Left renal cortex interstitium (tissue), 4 donors: ENCODE measurements at regions not wholly inside any gene's neighbourhood (a gene's known extent, or its start where the extent isn't known, plus 50 kb on each side); places are given as distances from the start of the nearest gene placed in this dataset.
"Not testable (repeated sequence)": the region's sequence is repeated elsewhere in the genome, so short reads cannot be mapped to it uniquely, and the experiment has no call there.

Experiments
- DNase-seq, 4 donors: peaks; one replicate each; pipeline ENCODE4 v3.0.0-alpha.2; 2013; ENCODE audit warnings: low read depth in 4 of 4, low spot score in 2 of 4, missing footprints in 1 of 4

DNA sequence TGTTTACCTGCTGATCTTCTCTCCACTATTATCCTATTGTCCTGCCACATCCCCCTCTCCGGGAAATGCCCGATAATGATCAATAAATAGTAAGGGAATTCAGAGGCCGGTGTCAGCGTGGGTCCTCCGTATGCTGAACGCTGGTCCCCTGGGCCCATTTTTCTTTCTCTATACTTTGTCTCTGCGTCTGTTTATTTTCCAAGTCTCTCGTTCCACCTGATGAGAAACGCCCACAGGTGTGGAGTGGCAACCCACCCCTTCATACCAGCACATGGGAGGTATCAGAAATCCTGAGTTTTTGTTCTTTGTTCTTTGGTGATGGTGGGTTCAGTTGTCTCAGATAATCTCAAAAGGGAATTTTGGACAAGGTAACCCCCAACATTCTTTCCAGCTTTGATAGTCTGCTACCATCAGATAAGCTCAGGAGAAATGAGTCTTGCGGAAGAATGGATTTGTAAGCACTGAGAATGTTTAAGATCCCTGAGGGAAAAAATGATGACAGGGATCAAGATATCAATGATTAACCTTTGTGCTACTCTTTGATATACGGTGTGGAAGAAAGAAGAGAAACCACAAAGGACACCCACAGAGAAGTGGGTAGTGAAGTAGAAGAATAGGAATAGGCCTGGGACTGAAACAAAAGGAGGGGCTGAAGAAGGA lies 117.9 kb downstream of the CEP44 start:
- DNase-seq: no peak

GRCh38 chr4:174400603-174401302 lies 117.0 kb downstream of the CEP44 start:
- not testable (repeated sequence) for DNase-seq

DNA sequence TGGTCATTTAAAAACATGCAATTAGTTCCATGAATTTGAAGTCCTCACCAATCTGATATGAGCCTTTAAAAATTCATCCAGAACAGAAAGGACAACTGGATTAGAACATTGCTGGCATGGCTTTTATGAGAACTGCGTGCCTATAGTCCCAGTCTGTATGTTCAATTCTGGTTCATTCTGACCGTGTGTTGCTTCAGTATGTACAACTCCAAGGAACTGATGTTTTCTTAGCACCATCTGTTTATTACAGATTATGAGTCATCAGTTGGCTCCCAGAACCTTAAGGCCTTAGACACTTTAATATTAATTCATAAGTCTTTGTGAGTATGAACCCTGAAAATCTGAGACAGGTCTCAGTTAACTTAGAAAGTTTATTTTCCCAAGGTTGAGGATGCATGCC lies 115.0 kb downstream of the CEP44 start:
- DNase-seq: no peak

DNA sequence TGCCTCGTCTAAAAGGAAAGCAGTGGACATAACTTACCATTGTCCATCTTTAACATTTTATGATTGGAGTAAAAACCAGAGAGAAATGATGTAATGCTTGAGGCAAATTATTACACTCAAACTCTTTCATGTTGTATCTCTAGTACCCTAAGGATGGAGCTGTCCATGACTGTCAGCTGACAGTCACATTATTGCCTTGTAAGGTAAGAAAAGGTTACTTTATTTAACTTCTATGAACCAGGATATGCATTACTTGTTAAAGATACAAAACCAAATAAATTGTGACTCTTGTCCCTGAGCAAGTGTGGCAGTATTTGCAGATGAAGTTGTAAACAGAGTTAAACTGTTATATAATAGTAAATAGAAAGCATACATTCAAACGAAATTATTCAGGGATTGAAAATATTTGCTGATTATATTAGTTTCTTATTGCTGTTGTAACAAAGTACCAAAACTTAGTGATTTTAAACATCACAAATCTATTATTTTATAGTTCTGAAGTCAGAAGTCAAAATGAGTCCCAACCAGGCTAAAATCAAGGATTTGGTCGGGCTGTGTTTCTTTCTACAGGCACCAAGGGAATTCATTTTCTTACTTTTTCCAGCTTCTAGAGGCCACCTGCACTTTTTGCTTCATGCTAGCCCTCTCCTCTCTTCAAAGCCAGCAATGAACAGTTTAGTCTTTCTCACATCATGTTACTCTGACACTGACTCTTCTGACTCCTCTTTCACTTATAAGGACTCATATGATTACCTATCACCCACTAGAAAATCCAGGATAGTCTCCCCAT lies 113.8 kb downstream of the CEP44 start:
- DNase-seq: no peak

DNA sequence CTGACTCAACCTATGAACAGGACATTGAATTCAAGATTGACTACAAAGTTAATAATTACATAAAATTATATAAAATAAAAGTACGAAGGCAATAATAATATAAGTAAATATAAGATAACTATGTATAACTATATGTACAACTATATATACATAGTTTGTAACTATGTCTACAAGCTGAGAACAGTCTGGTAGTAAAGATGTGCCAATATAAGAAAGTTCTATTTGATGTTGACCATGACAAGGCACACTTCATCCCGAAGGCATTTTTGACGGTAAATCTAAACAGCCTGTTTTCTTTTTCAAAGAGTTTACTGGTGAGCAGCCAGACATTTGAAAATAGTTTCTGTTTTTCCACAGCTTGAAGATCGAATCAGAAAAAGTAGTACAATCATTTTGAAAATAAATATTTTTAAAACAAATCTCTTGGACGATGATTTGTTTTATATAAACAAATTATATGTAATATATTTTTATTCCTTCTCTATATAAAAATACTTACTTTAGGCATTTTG lies 112.9 kb downstream of the CEP44 start:
- DNase-seq: no peak

DNA sequence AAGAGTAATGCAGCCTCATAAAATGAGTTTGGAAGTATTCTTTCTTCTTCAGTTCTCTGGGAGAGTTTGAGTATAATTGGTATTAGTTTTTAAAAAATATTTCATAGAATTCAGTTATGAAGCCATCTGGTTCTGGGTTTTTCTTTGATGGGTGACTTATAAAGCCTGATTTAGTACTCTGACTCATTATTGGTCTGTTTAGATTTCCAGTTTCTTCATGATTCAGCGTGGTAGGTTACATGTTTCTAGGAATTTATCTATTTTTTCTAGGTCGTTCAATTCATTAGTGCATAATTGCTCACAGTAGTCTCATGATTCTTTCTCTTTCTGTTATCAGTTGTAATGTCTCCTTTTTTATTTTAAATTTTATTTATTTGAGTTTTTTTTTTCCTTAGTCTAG lies 111.2 kb downstream of the CEP44 start:
- DNase-seq: no peak

DNA sequence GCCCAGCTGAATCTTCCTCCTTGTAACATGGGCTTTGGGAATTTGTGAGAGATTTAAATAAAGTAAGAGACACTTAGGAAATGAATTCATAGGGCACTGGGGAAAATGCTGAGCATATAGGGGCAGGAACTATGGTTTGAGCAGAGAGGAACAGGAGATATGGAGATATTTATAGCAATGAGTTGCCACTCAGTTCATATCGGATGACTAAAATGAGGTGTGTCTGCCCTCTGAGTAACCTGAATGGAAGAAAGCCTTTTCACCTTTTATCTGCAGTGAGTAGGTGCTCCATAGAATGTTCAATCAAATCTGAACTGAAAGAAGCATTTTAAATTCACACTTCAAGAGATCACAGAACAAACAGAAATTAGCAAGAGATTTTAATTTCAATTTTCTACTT lies 105.7 kb downstream of the CEP44 start:
- DNase-seq: no peak

DNA sequence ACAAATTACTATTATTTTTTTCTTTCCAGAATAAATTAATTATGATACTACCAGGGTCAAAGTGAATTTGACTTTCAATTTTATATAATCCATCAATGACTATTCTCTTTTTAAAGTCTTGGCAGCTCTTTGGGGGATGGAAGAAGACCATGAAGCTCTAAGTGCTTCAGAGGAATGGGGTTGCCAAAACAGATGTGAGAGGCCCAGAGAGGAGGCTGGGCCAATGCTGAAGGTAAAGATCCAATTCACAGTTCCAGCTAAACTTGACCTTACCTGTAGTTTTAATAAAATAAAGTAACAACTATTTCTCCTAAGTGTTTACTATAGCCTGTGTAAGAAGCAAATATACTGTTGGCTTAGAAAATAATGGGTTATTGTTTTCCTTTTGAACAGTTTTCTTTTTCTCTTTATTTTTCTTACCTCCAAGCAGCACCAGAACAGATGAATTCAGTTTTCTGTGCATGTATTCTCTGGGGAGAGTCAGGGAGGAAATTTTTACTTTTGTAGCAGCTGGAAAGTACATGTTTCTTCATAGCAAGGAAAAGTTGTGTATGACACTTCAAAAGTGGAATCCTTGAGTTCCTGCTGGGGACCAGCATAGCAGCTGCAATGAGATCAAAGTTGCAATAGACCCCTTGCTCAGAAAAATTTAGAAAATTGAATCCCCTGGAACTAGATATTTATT lies 104.9 kb downstream of the CEP44 start:
- no peak for DNase-seq

- DNase-seq: no peak
Measured at GRCh38 chr4:174387721-174388120, 104.0 kb downstream of the CEP44 start.

GRCh38 chr4:174387143-174387542 lies 103.4 kb downstream of the CEP44 start:
- DNase-seq: no peak

GRCh38 chr4:174383783-174384182 lies 100.1 kb downstream of the CEP44 start:
- DNase-seq: no peak

GRCh38 chr4:174382938-174383605 lies 99.4 kb downstream of the CEP44 start:
- DNase-seq: not testable (repeated sequence)
